K562 (cell line): ENCODE measurements at regions not wholly inside any gene's neighbourhood (a gene's known extent, or its start where the extent isn't known, plus 50 kb on each side); places are given as distances from the start of the nearest gene placed in this dataset.

Source experiments
- ATAC-seq: fragments of 200-7000 bp; cut with Tn5 transposase; 3 replicates; pipeline ENCODE4 v1.9.1; 2020; ENCODE audit warnings: moderate library complexity
- BruUV-seq: library from RNA; stranded (reverse); fragments of 400-500 nt; replicated peaks from 2 replicates; lab custom pipeline; 2021; lab: Mats Ljungman, UMichigan
- CTCF ChIA-PET: fragments of 300-600 bp; formaldehyde crosslinking; extraction: SDS; loops from one replicate; lab custom pipeline; 2021; ENCODE audit warnings: low intra/inter-chr PET ratio; lab: Yijun Ruan, JAX
- POLR2A ChIA-PET: fragments of 300-600, 350-650 bp; sonication (Branson Sonifier 250); formaldehyde crosslinking; extraction: SDS; loops from one replicate; lab custom pipeline; 2021; ENCODE audit warnings: antibody characterized with exemption, inconsistent platforms; lab: Yijun Ruan, JAX
- DNase-seq, 4 experiments: peaks; one replicate each; pipeline versions ENCODE4 v3.0.0 to v3.0.0-alpha.2; 2011 to 2018; ENCODE audit warnings: low spot score in 3 of 4, mixed read lengths in 3 of 4; ENCODE audit errors: extremely low read depth in 1 of 4
- FAIRE-seq: peaks from 2 replicates; lab custom pipeline; 2011; peaks lifted over from hg19 to GRCh38; lab: Jason Lieb, UNC
- H2AFZ ChIP-seq: 2 replicates; pipeline ENCODE4 v1.6.0; 2011; ENCODE audit warnings: low read depth, low read length, control low read depth, inconsistent platforms
- H3K27ac ChIP-seq: fragments of 200-600 bp; 3 replicates; pipeline ENCODE4 v1.8.0; 2011; ENCODE audit warnings: low read depth, mild to moderate bottlenecking, control low read depth, inconsistent platforms, low read length, moderate library complexity, mixed read lengths; ENCODE audit errors: extremely low read depth
- H3K27me3 ChIP-seq, 2 experiments: fragments of 300-600 bp in 1 of 2; 2 replicates in 1 of 2; 3 replicates in 1 of 2; pipeline versions ENCODE4 v1.6.0 to v1.8.0; 2011; ENCODE audit warnings: inconsistent platforms in 2 of 2, low read length in 2 of 2, mild to moderate bottlenecking in 1 of 2, mixed read lengths in 1 of 2, moderate library complexity in 1 of 2; ENCODE audit not compliant: control insufficient read depth in 2 of 2, insufficient read depth in 2 of 2
- H3K36me3 ChIP-seq: fragments of 300-600 bp; 3 replicates; pipeline ENCODE4 v1.8.0; 2011; ENCODE audit warnings: mild to moderate bottlenecking, low read length, inconsistent platforms; ENCODE audit not compliant: control insufficient read depth, insufficient read depth
- H3K4me1 ChIP-seq, 2 experiments: fragments of 200-600 bp in 1 of 2; replicated peaks in 1 of 2; 2 replicates in 1 of 2; 3 replicates in 1 of 2; pipeline versions ENCODE4 v1.5.1 to v1.8.0; 2011; ENCODE audit warnings: inconsistent platforms in 2 of 2, low read length in 2 of 2, mild to moderate bottlenecking in 1 of 2, mixed read lengths in 1 of 2, moderate library complexity in 1 of 2; ENCODE audit not compliant: control insufficient read depth in 2 of 2, insufficient read depth in 2 of 2
- H3K4me2 ChIP-seq: 2 replicates; pipeline ENCODE4 v1.6.1; 2011; ENCODE audit warnings: low read length, control low read depth, inconsistent platforms, mixed read lengths; ENCODE audit not compliant: insufficient read depth
- H3K4me3 ChIP-seq: fragments of 200-600 bp; sonication (generic), shearing (Covaris generic); 2 replicates; pipeline ENCODE4 v1.5.1; 2016; ENCODE audit warnings: control low read depth, inconsistent platforms
- H3K79me2 ChIP-seq: fragments of 200-600 bp; 3 replicates; pipeline ENCODE4 v1.8.0; 2011; ENCODE audit warnings: low read length, inconsistent platforms; ENCODE audit not compliant: control insufficient read depth, insufficient read depth
- H3K9ac ChIP-seq, 2 experiments: 2 replicates each; pipeline versions ENCODE4 v1.6.0 to v1.6.1; 2011; ENCODE audit warnings: low read depth in 2 of 2, low read length in 2 of 2, control low read depth in 1 of 2, inconsistent platforms in 1 of 2, mild to moderate bottlenecking in 1 of 2, mixed read lengths in 1 of 2; ENCODE audit not compliant: insufficient read depth in 1 of 2
- H3K9me1 ChIP-seq: one replicate; pipeline ENCODE4 v1.6.0; 2011; ENCODE audit warnings: inconsistent platforms, mild to moderate bottlenecking, low read length, moderate library complexity; ENCODE audit not compliant: control insufficient read depth, insufficient read depth
- H3K9me3 ChIP-seq: replicated peaks from 2 replicates; pipeline ENCODE4 v1.5.1; 2011; ENCODE audit warnings: low read depth, low read length, inconsistent platforms; ENCODE audit not compliant: control insufficient read depth, insufficient read depth
- H4K20me1 ChIP-seq: replicated peaks from 2 replicates; pipeline ENCODE4 v1.6.1; 2011; ENCODE audit warnings: low read length, inconsistent platforms, mixed read lengths; ENCODE audit not compliant: control insufficient read depth, insufficient read depth
- ARID2 ChIP-seq: fragments of 450-650 bp; IDR thresholded peaks from 2 replicates; pipeline ENCODE4 v1.6.1; 2017; ENCODE audit warnings: antibody characterized with exemption, mild to moderate bottlenecking
- NFXL1 ChIP-seq: fragments of 450-650 bp; formaldehyde crosslinking; IDR thresholded peaks from 2 replicates; pipeline ENCODE4 v1.4.0; 2021; ENCODE audit warnings: mild to moderate bottlenecking
- SRSF7 ChIP-seq: fragments of 200-400 bp; formaldehyde crosslinking; optimal IDR thresholded peaks from 2 replicates; pipeline ENCODE3; 2017; ENCODE audit warnings: mild to moderate bottlenecking, low read depth, low read length
- ZHX1 ChIP-seq: fragments of 150-350 bp; conservative IDR thresholded peaks from 2 replicates; pipeline ENCODE4 v1.6.1; 2014; ENCODE audit warnings: low read length
- WGBS: fragments of 100-300 bp; shearing (Covaris generic); methylation state at CpG from one replicate; pipeline ENCODE4 v1.1.6; 2016; ENCODE audit warnings: low coverage, mixed read lengths; ENCODE audit not compliant: insufficient coverage; ENCODE audit errors: missing lambda C conversion rate; 5-methylcytosine and 5-hydroxymethylcytosine counted together
- in situ Hi-C: fragments of 300-500 bp; cut with MboI; formaldehyde crosslinking; loops from 4 replicates; pipeline ENCODE4 v1.15.0; 2018; ENCODE audit warnings: inconsistent platforms, mixed read lengths
- intact Hi-C: fragments of 100-400 bp; cut with micrococcal nuclease; formaldehyde crosslinking; loops from 2 replicates; pipeline ENCODE4 v1.14.2; 2022
- TF ChIP-seq, protein P1 (sequence below): fragments of 450-650 bp; IDR thresholded peaks from 2 replicates; pipeline ENCODE4 v1.6.1; 2016; ENCODE audit warnings: low read depth
- TF ChIP-seq, protein P2 (sequence below): sonication (generic); formaldehyde crosslinking; IDR thresholded peaks from 2 replicates; pipeline ENCODE4 v1.8.0; 2022; ENCODE audit warnings: mild to moderate bottlenecking, missing genetic modification reagents

DNA sequence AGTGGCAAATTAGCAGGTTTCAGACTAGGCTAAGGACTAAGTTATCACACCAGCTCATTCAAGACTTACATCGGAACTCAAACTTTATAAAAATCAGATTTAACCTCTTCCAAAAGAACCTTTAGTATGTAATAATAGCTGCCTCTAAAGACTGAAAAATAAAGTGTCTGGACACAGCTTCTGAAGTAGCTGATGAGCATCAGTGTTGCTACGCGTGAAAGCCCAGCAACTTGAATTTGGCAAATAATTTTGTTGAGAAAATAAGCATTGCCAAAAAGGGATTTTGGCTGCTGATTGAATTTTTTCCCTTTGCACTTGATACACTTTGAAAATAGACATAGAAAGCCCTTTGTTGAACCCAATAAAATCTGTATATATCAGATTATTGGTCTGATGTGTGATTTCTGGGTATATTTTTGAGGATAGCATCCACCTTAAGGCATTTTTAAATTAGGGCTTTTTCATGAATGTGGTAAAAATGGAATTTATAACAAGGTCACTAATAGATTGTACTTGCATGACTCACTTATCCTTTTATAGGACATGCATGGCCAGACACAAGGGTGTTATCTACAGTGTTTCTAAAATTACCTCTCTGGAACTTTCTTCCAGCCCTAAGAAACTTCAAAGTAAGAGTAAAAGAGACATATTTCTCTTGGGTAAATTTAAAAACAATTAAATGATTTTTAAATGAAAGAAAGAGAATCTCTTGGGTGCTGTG lies 350.4 kb downstream of the TENT5A start:
- no peaks in the 10 kb centered on the region for H3K4me1 ChIP-seq
- H3K9me1 ChIP-seq = no peaks in the 10 kb centered on the region
- WGBS = 2% methylated on average over 3 of the region's 3 CpGs
- H3K36me3 ChIP-seq = no peaks in the 10 kb centered on the region
- no TSS peak for BruUV-seq
- H3K9ac ChIP-seq = no peak overlapping the region
- peaks cover 2% of the 10 kb centered on the region; the same call in 1 of the 2 replicates for H3K9me3 ChIP-seq
- no peaks in the 10 kb centered on the region for H4K20me1 ChIP-seq
- H3K79me2 ChIP-seq = no peaks in the 10 kb centered on the region
- ChIA-PET CTCF (no interaction called here), POLR2A (no interaction called here)
- no peak overlapping the region for H2AFZ ChIP-seq
- no peak overlapping the region for H3K4me2 ChIP-seq
- ATAC-seq (no peak), FAIRE-seq (no peak), DNase-seq (no peak)
- H3K27ac ChIP-seq = no peak overlapping the region
- H3K4me3 ChIP-seq = no peak overlapping the region
- no peaks in the 10 kb centered on the region for H3K27me3 ChIP-seq
- in situ Hi-C loops = no loop called here
- intact Hi-C loops = no loop called here
- TF ChIP-seq NFXL1 (no peak), SRSF7 (no peak), ZHX1 (no peak), ARID2 (no peak)
- TF ChIP-seq, protein P1, sequence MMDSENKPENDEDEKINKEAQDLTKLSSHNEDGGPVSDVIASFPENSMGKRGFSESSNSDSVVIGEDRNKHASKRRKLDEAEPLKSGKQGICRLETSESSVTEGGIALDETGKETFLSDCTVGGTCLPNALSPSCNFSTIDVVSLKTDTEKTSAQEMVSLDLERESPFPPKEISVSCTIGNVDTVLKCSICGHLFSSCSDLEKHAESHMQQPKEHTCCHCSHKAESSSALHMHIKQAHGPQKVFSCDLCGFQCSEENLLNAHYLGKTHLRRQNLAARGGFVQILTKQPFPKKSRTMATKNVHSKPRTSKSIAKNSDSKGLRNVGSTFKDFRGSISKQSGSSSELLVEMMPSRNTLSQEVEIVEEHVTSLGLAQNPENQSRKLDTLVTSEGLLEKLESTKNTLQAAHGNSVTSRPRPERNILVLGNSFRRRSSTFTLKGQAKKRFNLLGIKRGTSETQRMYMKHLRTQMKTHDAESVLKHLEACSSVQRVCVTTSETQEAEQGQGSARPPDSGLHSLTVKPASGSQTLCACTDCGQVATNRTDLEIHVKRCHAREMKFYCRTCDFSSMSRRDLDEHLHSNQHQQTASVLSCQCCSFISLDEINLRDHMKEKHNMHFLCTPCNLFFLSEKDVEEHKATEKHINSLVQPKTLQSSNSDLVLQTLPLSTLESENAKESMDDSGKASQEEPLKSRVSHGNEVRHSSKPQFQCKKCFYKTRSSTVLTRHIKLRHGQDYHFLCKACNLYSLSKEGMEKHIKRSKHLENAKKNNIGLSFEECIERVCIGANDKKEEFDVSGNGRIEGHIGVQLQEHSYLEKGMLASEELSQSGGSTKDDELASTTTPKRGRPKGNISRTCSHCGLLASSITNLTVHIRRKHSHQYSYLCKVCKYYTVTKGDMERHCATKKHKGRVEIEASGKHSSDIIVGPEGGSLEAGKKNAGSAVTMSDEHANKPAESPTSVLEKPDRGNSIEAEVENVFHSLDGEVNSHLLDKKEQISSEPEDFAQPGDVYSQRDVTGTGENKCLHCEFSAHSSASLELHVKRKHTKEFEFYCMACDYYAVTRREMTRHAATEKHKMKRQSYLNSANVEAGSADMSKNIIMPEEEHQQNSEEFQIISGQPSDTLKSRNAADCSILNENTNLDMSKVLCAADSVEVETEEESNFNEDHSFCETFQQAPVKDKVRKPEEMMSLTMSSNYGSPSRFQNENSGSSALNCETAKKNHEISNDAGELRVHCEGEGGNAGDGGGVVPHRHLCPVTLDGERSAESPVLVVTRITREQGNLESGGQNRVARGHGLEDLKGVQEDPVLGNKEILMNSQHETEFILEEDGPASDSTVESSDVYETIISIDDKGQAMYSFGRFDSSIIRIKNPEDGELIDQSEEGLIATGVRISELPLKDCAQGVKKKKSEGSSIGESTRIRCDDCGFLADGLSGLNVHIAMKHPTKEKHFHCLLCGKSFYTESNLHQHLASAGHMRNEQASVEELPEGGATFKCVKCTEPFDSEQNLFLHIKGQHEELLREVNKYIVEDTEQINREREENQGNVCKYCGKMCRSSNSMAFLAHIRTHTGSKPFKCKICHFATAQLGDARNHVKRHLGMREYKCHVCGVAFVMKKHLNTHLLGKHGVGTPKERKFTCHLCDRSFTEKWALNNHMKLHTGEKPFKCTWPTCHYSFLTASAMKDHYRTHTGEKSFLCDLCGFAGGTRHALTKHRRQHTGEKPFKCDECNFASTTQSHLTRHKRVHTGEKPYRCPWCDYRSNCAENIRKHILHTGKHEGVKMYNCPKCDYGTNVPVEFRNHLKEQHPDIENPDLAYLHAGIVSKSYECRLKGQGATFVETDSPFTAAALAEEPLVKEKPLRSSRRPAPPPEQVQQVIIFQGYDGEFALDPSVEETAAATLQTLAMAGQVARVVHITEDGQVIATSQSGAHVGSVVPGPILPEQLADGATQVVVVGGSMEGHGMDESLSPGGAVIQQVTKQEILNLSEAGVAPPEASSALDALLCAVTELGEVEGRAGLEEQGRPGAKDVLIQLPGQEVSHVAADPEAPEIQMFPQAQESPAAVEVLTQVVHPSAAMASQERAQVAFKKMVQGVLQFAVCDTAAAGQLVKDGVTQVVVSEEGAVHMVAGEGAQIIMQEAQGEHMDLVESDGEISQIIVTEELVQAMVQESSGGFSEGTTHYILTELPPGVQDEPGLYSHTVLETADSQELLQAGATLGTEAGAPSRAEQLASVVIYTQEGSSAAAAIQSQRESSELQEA = no peak
- TF ChIP-seq, protein P2, sequence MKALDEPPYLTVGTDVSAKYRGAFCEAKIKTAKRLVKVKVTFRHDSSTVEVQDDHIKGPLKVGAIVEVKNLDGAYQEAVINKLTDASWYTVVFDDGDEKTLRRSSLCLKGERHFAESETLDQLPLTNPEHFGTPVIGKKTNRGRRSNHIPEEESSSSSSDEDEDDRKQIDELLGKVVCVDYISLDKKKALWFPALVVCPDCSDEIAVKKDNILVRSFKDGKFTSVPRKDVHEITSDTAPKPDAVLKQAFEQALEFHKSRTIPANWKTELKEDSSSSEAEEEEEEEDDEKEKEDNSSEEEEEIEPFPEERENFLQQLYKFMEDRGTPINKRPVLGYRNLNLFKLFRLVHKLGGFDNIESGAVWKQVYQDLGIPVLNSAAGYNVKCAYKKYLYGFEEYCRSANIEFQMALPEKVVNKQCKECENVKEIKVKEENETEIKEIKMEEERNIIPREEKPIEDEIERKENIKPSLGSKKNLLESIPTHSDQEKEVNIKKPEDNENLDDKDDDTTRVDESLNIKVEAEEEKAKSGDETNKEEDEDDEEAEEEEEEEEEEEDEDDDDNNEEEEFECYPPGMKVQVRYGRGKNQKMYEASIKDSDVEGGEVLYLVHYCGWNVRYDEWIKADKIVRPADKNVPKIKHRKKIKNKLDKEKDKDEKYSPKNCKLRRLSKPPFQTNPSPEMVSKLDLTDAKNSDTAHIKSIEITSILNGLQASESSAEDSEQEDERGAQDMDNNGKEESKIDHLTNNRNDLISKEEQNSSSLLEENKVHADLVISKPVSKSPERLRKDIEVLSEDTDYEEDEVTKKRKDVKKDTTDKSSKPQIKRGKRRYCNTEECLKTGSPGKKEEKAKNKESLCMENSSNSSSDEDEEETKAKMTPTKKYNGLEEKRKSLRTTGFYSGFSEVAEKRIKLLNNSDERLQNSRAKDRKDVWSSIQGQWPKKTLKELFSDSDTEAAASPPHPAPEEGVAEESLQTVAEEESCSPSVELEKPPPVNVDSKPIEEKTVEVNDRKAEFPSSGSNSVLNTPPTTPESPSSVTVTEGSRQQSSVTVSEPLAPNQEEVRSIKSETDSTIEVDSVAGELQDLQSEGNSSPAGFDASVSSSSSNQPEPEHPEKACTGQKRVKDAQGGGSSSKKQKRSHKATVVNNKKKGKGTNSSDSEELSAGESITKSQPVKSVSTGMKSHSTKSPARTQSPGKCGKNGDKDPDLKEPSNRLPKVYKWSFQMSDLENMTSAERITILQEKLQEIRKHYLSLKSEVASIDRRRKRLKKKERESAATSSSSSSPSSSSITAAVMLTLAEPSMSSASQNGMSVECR (CRISPR knock-in tag) = no peak
